Activated CD4-positive, alpha-beta T cell treated with anti-CD3 and anti-CD28 coated beads for 24 hours (primary cell): ENCODE measurements at regions not wholly inside any gene's neighbourhood (a gene's known extent, or its start where the extent isn't known, plus 50 kb on each side); places are given as distances from the start of the nearest gene placed in this dataset.

Experiments
- DNase-seq, 2 donors: peaks; one replicate each; pipeline ENCODE4 v3.0.0-alpha.2; 2020; ENCODE audit warnings: low read depth in 2 of 2

- no peak for DNase-seq
These were observed 172.6 kb upstream of the RAI14 start for GRCh38 chr5:34483442-34484033.

GRCh38 chr5:34484216-34484920, 171.8 kb upstream of the RAI14 start:
- DNase-seq: no peak

DNA sequence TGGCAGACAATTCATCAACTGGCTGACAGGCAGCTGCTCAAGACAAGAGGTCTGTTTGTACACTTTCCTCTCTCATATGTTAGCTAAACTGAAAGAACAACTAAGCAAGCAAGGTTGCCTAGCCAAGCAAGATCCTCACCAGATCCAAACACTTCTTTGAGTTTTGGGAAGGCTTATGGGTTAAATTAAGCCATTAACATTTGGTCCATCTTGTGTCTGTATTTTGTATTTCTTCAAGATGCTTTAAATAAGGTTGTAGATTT, 170.4 kb upstream of the RAI14 start:
- DNase-seq: no peak

- DNase-seq: peak; percentile 52 to 58
These were observed 169.8 kb upstream of the RAI14 start for GRCh38 chr5:34486160-34486848.

DNA sequence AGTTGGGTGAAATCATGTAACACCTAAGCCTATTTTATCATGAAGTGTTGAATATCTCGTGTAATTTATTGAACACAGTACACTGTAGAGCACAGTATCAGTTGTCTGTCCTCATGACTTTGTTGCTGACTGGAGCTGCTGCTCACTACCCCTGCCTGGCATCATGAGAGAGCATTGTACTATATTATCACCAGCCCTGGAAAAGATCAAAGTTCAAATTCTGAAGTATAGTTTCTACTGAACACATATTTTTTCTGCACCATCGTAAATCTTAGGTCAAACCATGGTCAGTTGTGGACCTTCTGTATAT, 169.3 kb upstream of the RAI14 start:
- no peak for DNase-seq

DNA sequence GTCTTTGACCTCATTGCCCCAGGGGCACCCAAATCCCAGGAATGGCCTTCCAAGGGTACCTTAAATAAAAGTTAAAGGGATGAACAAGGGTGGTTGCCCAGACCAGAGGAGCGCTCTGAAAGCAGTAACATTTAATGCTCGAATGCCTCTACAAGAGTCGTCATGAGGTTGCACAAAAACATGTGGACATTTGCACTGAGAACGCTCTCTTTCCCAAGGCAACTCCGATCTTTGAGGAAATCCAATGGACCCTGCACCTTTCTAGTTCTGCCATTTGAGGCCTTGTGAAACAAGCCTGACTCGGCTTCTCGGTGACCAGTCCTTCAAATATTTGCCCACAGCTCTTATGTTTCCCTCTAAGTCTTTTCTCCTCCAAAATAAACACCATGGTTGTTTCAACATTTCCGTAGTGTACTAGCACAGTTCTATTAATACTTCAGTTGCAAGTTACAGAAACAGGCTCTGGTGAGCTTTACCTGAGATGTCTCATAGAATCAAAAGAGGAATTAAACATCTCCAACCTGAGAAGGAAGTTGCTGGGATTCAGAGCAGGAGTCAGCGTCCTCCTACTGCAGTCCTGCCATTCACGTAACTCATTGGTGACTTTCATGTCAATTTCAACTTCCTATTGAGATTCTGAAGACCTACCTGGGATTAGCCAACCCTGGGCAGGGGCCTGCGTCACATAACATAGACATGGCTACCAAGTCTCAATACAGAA, 168.8 kb upstream of the RAI14 start:
- DNase-seq: no peak

DNA sequence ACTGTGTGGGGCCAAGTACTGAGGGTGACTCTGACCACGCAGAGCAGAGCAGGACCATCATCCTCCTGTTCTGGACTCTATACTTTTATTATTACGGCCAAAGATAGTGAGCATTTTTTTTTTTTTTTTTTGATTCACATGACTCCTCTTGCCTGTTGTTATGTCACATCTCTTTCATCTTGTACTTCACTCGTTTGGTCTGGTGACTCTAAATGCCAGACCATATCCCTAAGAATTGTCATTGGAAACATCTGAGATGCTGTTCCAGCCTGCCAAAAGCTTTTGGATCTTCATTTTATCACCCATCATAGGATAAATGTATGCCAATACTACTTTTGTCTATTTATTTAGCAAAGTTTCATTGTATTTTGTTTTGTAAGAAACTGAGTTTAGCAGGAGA, 168.2 kb upstream of the RAI14 start:
- DNase-seq: no peak

GRCh38 chr5:34488984-34489383, 167.1 kb upstream of the RAI14 start:
- no peak for DNase-seq

DNA sequence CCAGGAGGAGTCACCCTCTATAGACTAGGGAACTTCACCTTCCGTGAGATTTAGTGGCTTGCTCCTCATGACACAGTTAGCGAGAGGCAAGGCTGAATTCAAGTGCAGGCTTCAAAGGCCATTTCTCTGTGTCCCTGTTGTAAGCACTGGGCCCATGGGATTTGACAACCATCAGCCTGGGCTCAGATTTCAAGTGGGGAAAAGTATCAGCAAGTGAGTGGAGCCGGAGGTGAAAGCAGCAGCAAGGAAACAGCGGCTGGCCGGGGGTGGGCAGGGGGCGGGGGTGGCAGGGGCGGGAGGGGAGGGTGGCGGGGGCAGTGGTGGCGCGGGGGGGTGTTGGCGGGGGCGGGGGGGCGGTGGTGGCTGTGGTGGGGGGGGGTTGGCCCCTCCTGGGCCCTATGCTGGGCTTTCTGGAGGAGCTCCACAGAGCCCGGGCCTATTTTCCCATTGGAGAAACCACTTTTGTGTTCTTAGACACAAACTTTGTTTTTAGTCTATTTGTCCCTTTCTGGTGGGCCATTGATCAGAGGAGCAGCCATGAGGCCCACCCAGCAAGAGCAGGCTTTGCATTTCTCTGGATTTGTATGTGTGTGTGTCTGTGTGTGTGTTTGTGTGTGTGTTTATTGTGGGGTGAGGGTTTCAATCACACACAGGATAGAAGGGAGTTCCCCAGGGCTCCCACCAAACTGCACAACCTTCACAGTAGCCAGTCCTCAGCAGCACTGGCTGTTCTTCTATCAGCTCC, 165.4 kb upstream of the RAI14 start:
- no peak for DNase-seq

DNA sequence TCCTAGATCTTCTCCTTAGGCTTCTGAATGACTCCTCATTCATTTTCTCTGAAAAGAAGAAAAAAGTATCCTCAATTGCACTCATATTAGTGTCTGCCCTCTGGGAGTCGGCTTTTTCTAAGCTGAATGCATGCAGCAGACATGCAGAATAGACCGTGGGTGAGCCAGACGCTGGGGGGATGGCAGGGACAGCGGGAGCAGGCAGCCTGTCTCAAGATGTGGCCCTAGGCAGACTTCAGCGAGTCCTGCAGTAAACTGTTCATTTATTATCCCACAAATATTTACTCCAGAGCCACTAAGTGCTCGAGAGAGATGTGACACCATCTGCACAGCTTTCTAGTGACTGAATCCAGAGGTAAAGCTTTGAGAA, 164.9 kb upstream of the RAI14 start:
- no peak for DNase-seq

GRCh38 chr5:34494111-34494755, 161.9 kb upstream of the RAI14 start:
- DNase-seq: no peak

DNA sequence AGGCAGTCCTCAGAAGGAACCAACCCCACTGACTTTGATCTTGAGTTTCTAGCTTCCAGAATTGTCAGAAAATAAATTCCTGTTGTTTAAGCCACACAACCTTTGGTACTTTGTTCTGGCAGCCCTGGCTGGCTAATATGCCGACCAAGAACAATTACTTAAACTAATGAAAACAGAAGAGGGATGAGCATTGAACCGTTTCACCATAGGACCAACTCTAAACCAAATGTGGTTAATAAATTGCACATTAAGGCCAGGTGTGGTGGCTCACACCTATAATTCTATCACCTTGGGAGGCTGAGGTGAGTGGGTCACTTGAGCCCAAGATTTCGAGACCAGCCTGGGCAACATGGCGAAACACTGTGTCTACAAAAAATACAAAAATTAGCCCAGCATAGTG, 160.9 kb upstream of the RAI14 start:
- no peak for DNase-seq

DNA sequence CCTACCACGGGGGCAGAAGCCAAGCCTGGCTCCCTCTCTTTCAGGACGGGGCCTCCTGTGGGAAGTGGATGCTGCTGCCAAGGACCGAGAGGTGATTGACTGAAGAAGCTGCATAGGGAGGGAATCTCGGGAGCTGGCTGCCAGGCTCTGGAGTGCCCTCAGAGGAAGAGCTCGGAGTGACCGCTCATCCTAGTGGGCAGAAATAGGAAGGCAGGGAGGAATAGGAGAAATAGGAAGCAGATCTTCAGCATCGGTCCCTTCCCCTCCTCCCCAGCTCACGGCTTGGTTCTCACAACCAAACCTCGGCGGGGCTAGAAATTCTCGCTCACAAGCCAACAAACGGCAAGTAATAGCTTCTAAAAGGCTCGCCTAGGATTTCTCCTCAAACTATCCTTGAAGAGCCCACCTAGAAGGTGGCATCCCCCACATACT, 159.9 kb upstream of the RAI14 start:
- no peak for DNase-seq

DNA sequence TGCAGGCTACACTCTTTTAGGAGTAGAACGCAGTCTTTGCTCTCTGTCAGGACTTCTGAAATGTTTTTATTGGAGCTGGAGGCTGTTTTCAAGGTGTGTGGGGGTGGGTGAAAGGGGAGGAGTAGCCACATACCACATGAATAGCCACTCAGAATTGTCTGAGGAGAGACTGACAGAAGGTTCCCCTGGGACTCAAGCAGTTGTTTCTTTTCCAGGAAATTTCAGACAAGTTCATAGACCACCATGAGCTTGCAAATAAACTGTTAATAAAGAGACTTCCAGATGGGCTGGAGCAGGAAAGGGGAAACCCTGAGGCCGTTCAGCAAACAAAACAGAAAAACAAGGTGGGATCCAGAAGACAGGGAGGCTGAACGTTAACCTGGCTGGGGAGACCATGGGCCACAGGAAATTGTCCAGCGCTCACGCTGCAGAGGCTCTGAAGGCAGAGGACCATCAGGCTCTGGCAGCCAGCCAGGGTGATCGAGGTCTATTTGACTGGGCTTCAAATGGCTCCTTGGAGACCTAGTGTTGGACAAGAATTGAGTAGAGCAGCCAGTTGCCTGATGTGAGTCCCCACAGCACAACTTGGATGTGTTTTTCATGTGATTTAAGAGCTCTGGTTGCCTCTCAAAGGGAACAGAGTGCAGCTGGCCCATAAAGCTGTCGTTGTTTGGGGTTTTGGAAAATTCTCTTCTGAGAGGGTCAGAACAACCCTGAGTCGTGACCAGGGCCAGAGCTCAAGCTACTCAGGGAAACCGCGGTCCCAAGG, 159.2 kb upstream of the RAI14 start:
- DNase-seq: no peak

GRCh38 chr5:34497470-34497808, 158.7 kb upstream of the RAI14 start:
- DNase-seq: no peak

DNA sequence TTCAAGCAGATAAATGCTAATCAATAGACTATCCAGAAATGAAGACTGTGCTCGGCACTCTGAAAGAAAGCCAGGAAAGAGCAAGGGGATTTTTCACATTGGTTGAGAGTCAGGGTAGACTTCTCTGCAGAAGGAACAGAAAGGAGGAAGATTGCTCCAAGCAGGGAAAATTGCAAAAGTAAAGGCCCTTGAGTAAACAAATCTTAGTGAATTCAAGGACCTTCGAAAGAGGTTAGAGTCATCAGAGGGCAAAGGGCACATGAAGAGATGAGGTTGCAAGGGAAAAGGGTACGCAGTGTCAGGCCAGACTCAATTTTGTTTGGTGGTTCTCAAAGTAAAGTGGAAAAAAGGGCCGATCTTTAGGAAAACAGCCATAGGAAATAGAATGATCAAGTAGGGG, 157.6 kb upstream of the RAI14 start:
- DNase-seq: no peak

DNA sequence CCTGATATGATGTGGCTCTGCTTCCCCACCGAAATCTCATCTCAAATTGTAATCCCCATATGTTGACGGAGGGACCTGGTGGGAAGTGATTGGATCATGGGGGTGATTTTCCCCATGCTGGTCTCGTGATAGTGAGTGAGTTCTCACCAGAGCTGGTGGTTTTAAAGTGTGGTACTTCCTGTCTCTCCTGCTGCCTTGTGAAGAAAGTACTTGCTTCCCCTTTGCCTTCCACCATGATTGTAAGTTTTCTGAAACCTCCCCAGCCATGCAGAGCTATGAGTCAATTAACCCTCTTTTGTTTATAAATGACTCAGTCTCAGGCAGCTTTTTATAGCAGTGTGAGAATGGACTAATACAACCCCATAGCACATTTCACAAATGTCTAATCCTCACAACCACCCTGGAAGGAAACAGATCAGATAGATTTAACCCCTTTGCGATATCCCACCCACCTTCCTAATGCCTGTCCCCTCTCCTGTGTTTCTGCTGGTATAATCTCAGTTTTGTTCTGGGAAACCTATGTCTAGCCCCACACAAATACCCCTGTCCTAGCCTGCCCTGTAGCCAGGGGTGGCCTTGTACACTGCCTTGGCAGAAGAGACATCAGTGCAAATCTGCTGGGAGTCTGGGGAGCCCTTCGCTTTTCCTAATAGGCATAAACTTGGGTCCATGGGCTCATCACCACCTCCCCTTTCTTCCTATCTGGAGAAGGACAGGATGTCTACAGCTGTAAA, 157.0 kb upstream of the RAI14 start:
- peak in 1 of 2 donors; percentile 2 for DNase-seq

DNA sequence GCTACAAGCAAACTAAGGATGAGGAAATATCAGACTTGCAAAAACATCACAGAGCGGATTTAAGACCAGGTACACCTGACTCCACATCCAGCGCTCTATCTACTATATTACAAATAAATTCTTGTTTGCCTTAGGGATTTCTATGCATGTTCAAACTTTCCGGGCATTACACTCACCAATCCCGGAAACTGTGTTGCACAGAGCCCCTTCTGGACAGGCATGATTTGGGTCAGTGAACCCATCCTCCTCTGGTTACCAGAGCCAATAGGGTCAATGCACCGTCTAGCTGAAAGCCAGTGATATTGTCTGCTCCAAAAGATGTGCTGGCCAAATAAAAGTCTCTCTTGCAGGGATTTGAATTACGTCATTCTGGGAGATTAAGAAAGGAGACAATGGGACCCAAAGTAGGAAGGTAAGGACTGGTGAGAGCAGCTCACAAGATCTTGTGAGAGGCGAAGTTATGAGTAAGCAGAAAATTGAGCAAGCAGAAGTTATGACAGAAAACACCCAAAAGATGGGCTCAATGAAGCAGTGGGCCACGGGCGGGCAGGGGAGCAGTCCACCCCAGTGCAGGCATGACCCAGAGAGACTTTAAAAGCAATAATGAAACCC, 155.8 kb upstream of the RAI14 start:
- no peak for DNase-seq

DNA sequence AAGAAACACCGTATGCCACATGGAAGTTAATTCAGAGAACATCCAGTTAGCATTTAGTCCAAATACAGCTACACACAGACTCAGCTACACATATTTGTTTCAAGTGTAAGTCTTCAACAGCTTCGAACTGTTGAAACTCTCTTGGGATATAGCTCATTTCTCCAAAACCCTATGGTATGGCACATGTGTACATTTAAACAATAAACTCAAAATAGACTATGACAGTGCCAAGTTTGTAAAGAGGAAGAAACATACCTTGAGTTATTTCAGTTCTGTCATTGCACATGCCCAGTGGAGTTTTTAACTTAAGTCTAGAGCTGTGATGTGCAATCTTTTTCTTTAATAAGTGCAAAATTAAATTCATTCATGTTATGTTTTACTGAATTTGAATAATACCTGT, 155.1 kb upstream of the RAI14 start:
- DNase-seq: no peak

GRCh38 chr5:34501840-34502239, 154.3 kb upstream of the RAI14 start:
- DNase-seq: no peak
